KOPT-K1 (cell line): ENCODE measurements at regions not wholly inside any gene's neighbourhood (a gene's known extent, or its start where the extent isn't known, plus 50 kb on each side); places are given as distances from the start of the nearest gene placed in this dataset.
"Not testable (repeated sequence)": the region's sequence is repeated elsewhere in the genome, so short reads cannot be mapped to it uniquely, and the experiment has no call there.

Source experiments
- H3K27ac ChIP-seq: fragments of 200-600 bp; sonication (generic); 2 replicates; pipeline ENCODE4 v1.5.1; 2016; ENCODE audit warnings: antibody characterized with exemption, mild to moderate bottlenecking, low read depth, low read length; ENCODE audit not compliant: poor library complexity, severe bottlenecking
- H3K36me3 ChIP-seq: fragments of 200-600 bp; sonication (generic); 2 replicates; pipeline ENCODE4 v1.5.1; 2017; ENCODE audit warnings: antibody characterized with exemption, mild to moderate bottlenecking, low read length, moderate library complexity; ENCODE audit not compliant: insufficient read depth
- H3K9me3 ChIP-seq: fragments of 200-600 bp; sonication (generic); 2 replicates; pipeline ENCODE4 v1.5.1; 2017; ENCODE audit warnings: antibody characterized with exemption, low read length, mild to moderate bottlenecking; ENCODE audit not compliant: insufficient read depth, poor library complexity, severe bottlenecking

DNA sequence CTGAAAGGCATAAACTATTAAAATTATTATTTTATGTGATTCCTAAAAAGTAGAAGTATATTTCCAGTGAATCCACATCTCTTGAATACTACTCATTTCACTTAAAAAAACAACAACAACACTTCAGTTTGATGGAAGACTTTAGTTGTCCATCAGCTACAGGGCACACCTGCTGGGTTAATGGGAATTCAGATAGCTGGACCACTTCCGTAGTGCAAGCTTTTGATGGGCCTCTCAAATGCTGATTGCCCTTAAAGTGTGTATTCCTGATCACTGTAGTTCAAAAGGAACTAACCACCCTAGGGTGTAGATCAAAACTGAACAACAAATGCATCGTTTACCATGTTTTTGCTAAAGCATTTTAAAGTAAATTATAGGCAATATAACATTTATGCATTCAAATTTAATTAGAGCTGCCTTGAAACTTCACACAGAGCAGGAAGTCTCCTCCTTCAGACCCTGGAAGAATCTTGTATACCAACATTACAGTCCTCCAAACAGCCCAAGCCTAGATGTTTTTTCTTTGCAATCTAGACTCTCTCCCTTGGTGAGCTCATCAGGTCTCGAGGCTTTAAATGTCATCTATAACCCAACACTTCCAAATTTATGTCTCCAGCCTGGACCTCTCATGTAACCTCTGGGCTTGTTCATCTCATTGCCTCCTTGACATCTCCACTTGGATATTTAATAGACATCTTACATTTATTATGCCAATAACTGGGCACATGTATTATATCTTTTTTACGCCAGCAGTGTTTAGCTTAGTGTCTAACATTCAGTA, 510.1 kb upstream of the SLC39A10 start:
- Histone ChIP-seq H3K9me3 (peaks cover 19% of the 10 kb centered on the region), H3K27ac (no peak overlapping the region), H3K36me3 (no peaks in the 10 kb centered on the region)

DNA sequence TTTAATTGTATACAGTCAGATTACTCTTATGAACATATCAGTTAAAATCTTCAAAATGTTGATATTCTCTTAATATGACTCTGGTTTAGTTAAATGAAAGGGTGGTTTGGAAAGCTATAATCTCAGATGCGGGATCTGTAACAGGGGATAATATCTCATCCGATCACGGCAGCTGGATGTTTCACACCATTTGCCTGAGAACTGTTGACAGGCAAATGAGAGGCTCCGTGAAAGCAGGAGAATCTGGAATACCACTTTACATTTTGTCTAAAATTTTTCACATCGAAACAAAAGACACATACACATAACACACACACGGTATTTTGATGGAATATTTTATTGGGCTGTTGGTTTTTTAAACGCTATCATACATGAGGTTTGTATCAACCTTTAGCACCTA, 518.6 kb upstream of the SLC39A10 start:
- no peaks in the 10 kb centered on the region for H3K9me3 ChIP-seq
- no peaks in the 10 kb centered on the region for H3K36me3 ChIP-seq
- no peak overlapping the region for H3K27ac ChIP-seq

DNA sequence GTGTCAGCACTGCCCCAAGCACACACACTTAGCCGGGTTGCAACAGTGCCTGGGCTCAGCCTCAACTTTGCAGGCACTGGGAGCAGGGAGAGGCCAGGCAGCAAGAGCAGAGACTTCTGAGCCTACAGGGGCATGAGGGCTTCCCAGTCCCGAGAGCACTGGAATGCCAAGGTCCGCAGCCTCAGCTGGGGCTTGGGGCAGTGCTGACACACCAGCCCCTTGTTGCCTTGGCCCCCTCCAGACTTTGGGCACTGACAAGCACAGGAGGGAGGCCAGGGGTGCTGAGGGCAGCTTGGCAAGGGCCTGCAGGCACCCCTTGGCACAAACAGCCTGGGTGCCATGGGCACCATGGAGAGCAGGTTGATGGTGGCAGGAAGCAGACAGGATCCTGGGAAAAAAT, 531.1 kb upstream of the SLC39A10 start:
- not testable (repeated sequence) for H3K27ac ChIP-seq, H3K36me3 ChIP-seq, H3K9me3 ChIP-seq

DNA sequence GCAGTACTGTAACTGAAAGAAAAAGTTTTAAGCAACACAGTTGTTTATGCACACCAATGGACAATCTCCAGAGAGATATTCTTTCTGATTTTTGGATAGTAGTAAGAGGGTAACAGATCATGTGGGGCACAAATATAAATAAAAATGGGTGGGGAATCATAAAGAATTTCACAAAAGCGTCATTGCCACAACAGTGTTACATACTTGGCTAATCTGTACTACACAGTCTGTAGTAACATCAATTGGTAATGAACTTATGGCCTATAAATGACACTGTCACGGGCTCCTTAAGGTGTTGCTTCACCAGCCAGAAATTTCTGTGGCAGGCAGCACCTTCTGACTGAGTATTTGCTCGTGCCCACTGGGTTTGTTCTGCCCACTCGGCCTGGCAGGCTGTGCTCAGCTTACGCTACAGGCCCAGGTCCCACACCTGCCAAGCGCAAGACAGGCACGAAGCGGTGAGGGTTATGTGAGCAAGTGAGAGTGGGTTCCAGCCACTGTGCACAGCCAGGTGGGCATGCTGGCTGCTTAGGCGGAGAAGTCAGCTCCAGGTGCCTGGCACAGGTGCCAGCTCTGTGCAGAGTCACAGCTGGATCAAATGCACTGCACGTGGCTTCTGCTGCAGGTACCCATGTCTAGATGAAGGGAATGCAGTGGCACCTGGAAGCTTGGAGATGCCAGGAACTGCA, 532.5 kb upstream of the SLC39A10 start:
- no peaks in the 10 kb centered on the region for H3K36me3 ChIP-seq
- H3K9me3 ChIP-seq: no peaks in the 10 kb centered on the region
- no peak overlapping the region for H3K27ac ChIP-seq

DNA sequence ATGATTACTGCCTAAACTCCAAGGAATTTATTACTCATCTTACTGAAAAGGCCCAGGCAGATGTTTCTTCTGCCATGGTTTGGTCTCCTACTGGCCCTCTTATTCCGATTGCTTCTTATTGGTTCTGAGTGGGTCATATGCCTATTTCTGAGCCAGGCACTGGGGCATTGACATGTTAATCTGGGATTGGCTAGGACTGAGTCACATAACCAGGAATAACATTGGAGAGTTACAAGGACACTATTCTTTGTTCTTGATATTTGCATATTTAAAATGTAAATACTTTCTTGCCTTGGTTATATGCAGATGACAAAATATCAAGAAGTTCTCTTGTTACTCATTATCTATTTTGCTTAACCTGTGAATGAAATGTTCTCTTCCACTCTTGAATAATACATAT, 534.4 kb upstream of the SLC39A10 start:
- Histone ChIP-seq H3K9me3 (no peaks in the 10 kb centered on the region), H3K27ac (no peak overlapping the region), H3K36me3 (no peaks in the 10 kb centered on the region)

DNA sequence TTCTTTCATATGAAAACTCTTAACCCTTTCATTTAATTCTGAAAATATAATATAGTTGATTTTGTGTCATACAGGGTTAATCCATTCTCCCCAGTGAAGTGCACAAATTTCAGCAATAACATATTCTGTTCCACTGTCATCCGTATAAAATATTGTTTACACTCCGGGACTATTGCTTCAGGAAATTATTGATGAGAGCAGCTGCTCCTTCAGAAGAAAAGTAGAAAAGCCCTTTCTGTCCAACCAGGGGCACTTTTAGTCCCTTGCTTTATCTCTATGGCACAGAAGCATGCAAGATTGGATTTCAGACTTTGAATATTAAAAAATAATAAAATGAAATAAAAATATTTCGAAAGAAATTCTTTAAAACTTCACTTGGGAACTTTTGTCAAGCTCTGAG, 535.7 kb upstream of the SLC39A10 start:
- H3K27ac ChIP-seq: no peak overlapping the region
- no peaks in the 10 kb centered on the region for H3K9me3 ChIP-seq
- H3K36me3 ChIP-seq: no peaks in the 10 kb centered on the region

DNA sequence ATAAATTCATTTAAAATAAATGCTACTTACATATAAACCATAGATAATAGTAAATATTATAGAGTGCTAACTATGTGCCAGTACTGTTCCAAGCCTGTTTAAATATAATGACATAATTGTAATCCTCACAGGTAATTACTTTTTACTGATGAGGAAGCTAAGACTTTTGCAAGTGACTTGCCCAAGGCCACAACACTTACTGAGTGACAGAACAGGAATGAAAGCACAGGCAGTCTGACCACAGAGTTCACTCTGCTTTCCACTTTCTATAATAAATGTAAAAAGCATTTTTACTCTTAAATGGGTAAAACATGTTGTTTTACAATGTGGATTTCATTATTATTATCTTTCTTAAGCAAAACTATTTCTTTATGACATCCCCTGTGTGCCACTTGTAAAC, 537.8 kb upstream of the SLC39A10 start:
- Histone ChIP-seq H3K27ac (no peak overlapping the region), H3K9me3 (peaks cover 11% of the 10 kb centered on the region), H3K36me3 (no peaks in the 10 kb centered on the region)

DNA sequence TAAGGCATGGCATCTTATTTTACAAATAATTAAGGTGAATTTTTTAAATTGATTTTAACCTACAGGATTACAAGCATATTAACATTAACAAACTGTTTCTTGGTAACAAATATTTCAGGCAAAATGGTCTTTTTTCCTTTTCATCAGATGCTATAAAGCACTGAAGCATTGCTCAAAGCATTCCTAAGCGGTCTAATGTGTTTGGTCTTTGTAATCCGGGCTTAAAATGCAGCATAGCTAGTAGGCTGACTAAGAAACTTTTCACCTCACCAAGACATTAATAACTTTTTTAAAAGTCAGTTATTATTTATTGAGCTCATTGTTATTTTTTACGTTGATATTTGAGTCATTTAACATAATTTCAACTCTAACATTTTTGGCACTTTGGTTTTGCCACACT, 538.8 kb upstream of the SLC39A10 start:
- peaks cover 12% of the 10 kb centered on the region for H3K9me3 ChIP-seq
- no peak overlapping the region for H3K27ac ChIP-seq
- no peaks in the 10 kb centered on the region for H3K36me3 ChIP-seq

DNA sequence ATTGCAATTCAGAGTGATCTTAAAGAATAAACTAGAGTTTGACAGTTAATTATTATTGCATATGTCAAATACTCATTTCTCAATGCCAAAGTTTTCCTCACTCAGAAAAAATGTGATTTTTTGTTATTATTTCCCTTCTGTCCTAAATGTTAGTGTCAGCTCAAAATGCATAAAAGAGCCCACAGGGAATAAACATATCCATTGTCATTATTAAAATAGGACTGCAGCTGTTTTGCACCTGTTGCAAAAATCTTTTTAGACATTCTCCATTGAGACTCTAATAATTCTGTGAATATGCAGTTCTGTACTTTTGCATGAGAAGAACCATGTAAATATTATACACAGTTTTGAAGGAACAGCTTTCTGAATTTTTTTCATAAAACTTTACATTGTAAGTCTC, 540.0 kb upstream of the SLC39A10 start:
- no peak overlapping the region for H3K27ac ChIP-seq
- peaks cover 12% of the 10 kb centered on the region for H3K9me3 ChIP-seq
- H3K36me3 ChIP-seq: no peaks in the 10 kb centered on the region

DNA sequence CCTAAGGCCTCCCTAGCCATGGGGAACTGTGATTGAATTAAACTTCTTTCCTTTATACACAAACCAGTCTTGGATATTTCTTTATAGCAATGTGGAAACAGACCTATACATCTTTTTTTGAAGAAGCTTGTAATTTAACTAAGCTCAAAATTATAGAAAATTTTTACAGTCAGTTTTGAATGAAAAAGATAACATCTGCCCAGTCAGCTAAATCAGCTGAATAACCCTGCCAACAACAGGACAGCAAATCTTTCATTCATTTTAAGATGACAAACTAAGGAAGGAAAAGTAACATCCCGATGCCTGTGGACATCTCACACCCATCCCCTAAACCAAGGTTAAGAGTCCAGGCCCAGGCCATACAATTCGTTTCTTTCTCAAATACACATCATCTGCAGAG, 541.3 kb upstream of the SLC39A10 start:
- H3K36me3 ChIP-seq: no peaks in the 10 kb centered on the region
- no peak overlapping the region for H3K27ac ChIP-seq
- H3K9me3 ChIP-seq: peaks cover 12% of the 10 kb centered on the region

DNA sequence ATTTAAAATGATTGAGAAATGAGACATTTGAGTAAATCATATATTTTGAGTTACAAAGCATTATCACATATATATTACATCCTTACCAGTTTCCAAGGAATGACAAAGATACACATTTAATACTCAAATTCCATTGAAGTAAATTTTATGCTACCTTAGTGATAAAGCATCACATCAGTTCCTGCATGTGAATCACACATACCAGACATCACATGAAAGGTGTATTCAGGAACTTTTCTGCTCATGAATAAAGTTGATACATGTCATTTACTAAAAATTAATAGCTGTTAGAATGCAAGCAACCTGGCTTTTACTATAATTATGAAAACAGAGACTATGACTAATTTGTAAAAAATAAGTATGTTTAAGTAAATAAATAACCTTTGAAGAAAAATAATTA, 548.8 kb upstream of the SLC39A10 start:
- H3K27ac ChIP-seq: no peak overlapping the region
- no peaks in the 10 kb centered on the region for H3K9me3 ChIP-seq
- H3K36me3 ChIP-seq: no peaks in the 10 kb centered on the region

DNA sequence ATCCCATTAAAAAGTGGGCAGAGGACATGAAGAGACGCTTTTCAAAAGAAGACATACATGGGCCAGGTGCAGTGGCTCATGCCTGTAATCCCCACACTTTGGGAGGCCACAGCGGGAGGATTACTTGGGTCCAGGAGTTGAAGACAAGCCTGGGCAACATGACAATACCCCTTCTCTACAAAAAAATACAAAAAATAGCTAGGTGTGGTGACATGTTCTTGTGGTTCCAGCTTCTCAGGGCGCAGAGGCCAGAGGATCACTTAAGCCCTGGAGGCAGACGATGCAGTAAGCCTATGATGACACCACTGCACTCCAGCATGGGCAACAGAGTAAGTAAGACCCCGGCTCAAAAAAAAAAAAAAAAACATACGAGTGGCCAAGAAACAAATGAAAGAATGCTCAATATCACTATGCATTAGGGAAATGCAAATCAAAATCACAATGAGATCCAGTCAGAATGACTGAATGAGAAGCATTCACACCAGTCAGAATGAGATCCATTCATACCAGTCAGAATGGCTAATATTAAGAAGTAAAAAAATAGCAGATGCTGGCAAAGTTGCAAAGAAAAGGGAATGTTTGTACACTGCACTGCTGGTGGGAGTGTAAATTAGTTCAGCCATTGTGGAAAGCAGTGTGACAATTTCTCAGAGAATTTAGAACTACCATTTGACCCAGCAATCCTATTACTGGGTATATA, 550.2 kb upstream of the SLC39A10 start:
- H3K36me3 ChIP-seq: no peaks in the 10 kb centered on the region
- no peaks in the 10 kb centered on the region for H3K9me3 ChIP-seq
- no peak overlapping the region for H3K27ac ChIP-seq

DNA sequence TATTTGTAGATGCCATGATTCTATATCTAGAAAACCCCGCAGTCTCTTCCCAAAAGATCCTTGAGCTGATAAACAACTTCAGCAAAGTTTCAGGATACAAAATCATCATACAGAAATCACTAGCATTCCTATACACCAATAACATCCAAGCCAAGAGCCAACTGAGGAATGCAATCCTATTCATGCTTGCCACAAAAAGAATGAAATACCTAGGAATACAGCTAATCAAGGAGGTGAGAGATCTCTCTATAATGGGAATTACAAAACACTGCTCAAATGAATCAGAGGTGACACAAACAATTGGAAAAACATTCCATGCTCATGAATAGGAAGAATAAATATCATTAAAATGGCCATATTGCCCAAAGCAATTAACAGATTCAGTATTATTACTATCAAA, 551.4 kb upstream of the SLC39A10 start:
- no peak overlapping the region for H3K27ac ChIP-seq

DNA sequence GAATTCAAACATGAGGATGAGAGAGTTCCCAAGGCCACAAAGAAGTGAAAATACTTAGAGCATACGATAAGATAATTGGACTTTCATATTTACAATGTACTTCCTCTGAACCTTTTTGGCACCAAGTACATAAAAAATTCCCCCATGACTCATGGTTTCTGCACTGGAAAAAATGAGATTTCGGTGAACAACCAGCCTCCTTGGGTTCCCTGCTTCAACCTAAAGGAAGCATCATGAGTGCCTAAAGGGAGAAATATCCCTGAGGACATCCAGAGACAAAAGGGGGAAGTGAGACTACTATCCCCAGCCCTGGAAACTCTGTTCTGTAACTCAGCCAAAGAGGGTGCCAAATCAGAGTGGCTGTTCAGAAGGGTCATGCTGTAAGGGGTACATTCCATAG, 562.7 kb upstream of the SLC39A10 start:
- H3K9me3 ChIP-seq: no peaks in the 10 kb centered on the region
- H3K27ac ChIP-seq: no peak overlapping the region
- no peaks in the 10 kb centered on the region for H3K36me3 ChIP-seq

More for the DNA sequence above, 551.4 kb upstream of the SLC39A10 start:
- Histone ChIP-seq H3K9me3 (no peaks in the 10 kb centered on the region), H3K36me3 (no peaks in the 10 kb centered on the region)

DNA sequence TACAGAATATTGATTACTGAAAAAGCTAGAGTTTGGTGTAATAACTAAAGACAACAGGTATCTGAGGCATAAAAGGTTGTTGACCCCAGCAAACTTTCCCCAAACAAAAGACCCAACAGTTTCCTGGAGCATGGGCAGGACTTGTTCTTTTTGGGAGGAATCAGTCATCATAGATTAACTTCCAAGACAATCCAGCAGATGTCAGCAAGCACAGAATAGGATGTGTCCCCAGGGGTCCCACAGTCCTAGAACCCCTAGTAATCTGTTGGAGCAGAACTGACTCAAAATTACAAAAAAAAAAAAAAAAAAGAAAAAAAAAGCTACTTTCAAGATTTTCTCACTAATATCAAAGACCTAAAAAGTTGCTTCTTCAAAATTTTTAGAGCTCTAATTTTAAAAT, 564.7 kb upstream of the SLC39A10 start:
- Histone ChIP-seq H3K27ac (no peak overlapping the region), H3K36me3 (no peaks in the 10 kb centered on the region), H3K9me3 (no peaks in the 10 kb centered on the region)
